GM12892 (cell line): ENCODE measurements at regions not wholly inside any gene's neighbourhood (a gene's known extent, or its start where the extent isn't known, plus 50 kb on each side); places are given as distances from the start of the nearest gene placed in this dataset.

Source experiments
- POLR2A ChIP-seq: IDR thresholded peaks from 2 replicates; pipeline ENCODE4 v1.6.1; 2011; ENCODE audit warnings: low read depth, low read length, control low read depth
- POLR2AphosphoS5 ChIP-seq: IDR thresholded peaks from 2 replicates; pipeline ENCODE4 v1.6.1; 2011; ENCODE audit warnings: low read depth, low read length, control low read depth
- TAF1 ChIP-seq: IDR thresholded peaks from 2 replicates; pipeline ENCODE4 v1.6.1; 2011; ENCODE audit warnings: low read depth, mild to moderate bottlenecking, control low read depth, low read length, borderline replicate concordance

DNA sequence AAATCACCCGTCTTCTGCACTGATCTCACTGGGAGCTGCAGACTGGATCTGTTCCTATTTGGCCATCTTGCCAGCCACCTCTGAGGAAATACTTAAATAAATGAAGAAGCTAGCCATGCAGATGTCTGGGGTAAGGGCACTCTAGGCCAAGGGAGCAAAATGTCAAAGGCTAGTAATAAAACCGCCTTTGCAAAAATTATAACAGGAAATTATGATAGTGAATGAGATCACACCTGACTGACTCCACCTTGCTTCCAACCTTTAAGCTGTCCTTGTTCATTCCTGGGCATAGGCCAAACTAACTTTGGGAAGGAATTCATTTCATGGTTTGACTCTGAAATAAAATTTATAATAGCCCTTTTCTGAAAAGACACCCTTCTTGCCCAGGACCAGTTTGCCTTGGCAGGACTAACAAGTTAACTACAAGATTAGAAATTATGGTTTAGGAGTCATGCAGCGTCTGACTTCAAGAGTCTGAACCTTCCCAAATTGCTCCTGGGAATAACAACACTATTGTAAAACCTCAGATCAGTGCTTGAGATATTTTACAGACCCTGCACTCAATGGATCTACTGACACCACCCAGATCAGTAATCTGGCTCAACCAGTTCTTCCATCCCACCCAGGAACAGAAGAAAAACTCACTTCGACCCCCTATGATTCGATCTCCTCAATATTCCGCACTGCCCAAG lies 246.9 kb upstream of the HDX start:
- TF ChIP-seq POLR2AphosphoS5 (no peak), POLR2A (no peak), TAF1 (no peak)
